Progenitor cell of endocrine pancreas (in vitro differentiated cells): ENCODE measurements at regions not wholly inside any gene's neighbourhood (a gene's known extent, or its start where the extent isn't known, plus 50 kb on each side); places are given as distances from the start of the nearest gene placed in this dataset.

ENCODE experiments used
- DNase-seq: peaks from one replicate; pipeline ENCODE4 v3.0.0; 2021; ENCODE audit warnings: low spot score; ENCODE audit not compliant: unreplicated experiment
- H3K27ac Mint-ChIP-seq: 2 replicates; pipeline ENCODE4 v1.8.0; 2021; ENCODE audit warnings: mild to moderate bottlenecking, moderate library complexity, mixed read lengths
- H3K27me3 Mint-ChIP-seq: 2 replicates; pipeline ENCODE4 v1.8.0; 2021; ENCODE audit warnings: mixed read lengths
- H3K36me3 Mint-ChIP-seq: 2 replicates; pipeline ENCODE4 v1.8.0; 2022; ENCODE audit warnings: mixed read lengths; ENCODE audit not compliant: insufficient read depth
- H3K4me1 Mint-ChIP-seq: 2 replicates; pipeline ENCODE4 v1.8.0; 2021; ENCODE audit warnings: low read depth, mixed read lengths
- H3K4me3 Mint-ChIP-seq: 2 replicates; pipeline ENCODE4 v1.8.0; 2021; ENCODE audit warnings: low read depth, mild to moderate bottlenecking, moderate library complexity, mixed read lengths
- H3K9me3 Mint-ChIP-seq: 2 replicates; pipeline ENCODE4 v1.8.0; 2021; ENCODE audit warnings: low read depth, mixed read lengths
- CTCF ChIP-seq: fragments of 200-600 bp; sonication (generic); IDR thresholded peaks from one replicate; pipeline ENCODE4 v1.5.0; 2021; ENCODE audit warnings: antibody characterized with exemption, mild to moderate bottlenecking; ENCODE audit not compliant: unreplicated experiment

- Mint-ChIP-seq H3K36me3 (no peaks in the 10 kb centered on the region), H3K9me3 (peaks cover 8% of the 10 kb centered on the region), H3K4me3 (no peak overlapping the region), H3K27ac (no peak overlapping the region), H3K27me3 (no peaks in the 10 kb centered on the region), H3K4me1 (no peaks in the 10 kb centered on the region)
- DNase-seq = no peak
- TF ChIP-seq CTCF = no peak
Observed at GRCh38 chrX:68918202-68918601, 89.4 kb downstream of the EFNB1 start.

GRCh38 chrX:68917799-68918198 lies 89.0 kb downstream of the EFNB1 start:
- peaks cover 8% of the 10 kb centered on the region for H3K9me3 Mint-ChIP-seq
- peaks cover 3% of the 10 kb centered on the region for H3K4me1 Mint-ChIP-seq
- no peak for TF ChIP-seq CTCF
- no peak overlapping the region for H3K4me3 Mint-ChIP-seq
- no peak overlapping the region for H3K27ac Mint-ChIP-seq
- no peak for DNase-seq
- no peaks in the 10 kb centered on the region for H3K27me3 Mint-ChIP-seq
- no peaks in the 10 kb centered on the region for H3K36me3 Mint-ChIP-seq

GRCh38 chrX:68916891-68917290 lies 88.1 kb downstream of the EFNB1 start:
- Mint-ChIP-seq H3K36me3 (no peaks in the 10 kb centered on the region), H3K27ac (no peak overlapping the region), H3K9me3 (peaks cover 8% of the 10 kb centered on the region), H3K4me1 (peaks cover 7% of the 10 kb centered on the region), H3K27me3 (no peaks in the 10 kb centered on the region), H3K4me3 (no peak overlapping the region)
- no peak for DNase-seq
- no peak for TF ChIP-seq CTCF

- H3K27ac Mint-ChIP-seq = no peak overlapping the region
- no peaks in the 10 kb centered on the region for H3K27me3 Mint-ChIP-seq
- peaks cover 8% of the 10 kb centered on the region for H3K9me3 Mint-ChIP-seq
- no peaks in the 10 kb centered on the region for H3K36me3 Mint-ChIP-seq
- H3K4me1 Mint-ChIP-seq = peaks cover 7% of the 10 kb centered on the region
- no peak for DNase-seq
- no peak overlapping the region for H3K4me3 Mint-ChIP-seq
- no peak for TF ChIP-seq CTCF
Observed at GRCh38 chrX:68915778-68916177, 87.0 kb downstream of the EFNB1 start.

- Mint-ChIP-seq H3K36me3 (no peaks in the 10 kb centered on the region), H3K9me3 (peaks cover 8% of the 10 kb centered on the region), H3K27me3 (no peaks in the 10 kb centered on the region), H3K27ac (no peak overlapping the region), H3K4me1 (peaks cover 7% of the 10 kb centered on the region), H3K4me3 (no peak overlapping the region)
- TF ChIP-seq CTCF = no peak
- DNase-seq = no peak
Observed at GRCh38 chrX:68914479-68914946, 85.7 kb downstream of the EFNB1 start.
